ELF-1 (cell line): ENCODE measurements at regions not wholly inside any gene's neighbourhood (a gene's known extent, or its start where the extent isn't known, plus 50 kb on each side); places are given as distances from the start of the nearest gene placed in this dataset.

Experiments
- DNase-seq: peaks from one replicate; pipeline ENCODE4 v3.0.0-alpha.2; 2016; ENCODE audit warnings: low read depth, low spot score

- DNase-seq, result no peak
Observed at GRCh38 chr5:155193483-155194107, 180.0 kb downstream of the KIF4B start.

- DNase-seq, result no peak
Observed at GRCh38 chr5:155200608-155201007, 187.1 kb downstream of the KIF4B start.

- no peak for DNase-seq
Observed at GRCh38 chr5:155211764-155212163, 198.2 kb downstream of the KIF4B start.

GRCh38 chr5:155222393-155222792 lies 208.8 kb downstream of the KIF4B start:
- DNase-seq, result no peak

- DNase-seq, result no peak
Observed at GRCh38 chr5:155229135-155229534, 215.6 kb downstream of the KIF4B start.

GRCh38 chr5:155239803-155240202 lies 226.2 kb downstream of the KIF4B start:
- DNase-seq, result no peak

- no peak for DNase-seq
Observed at GRCh38 chr5:155250596-155250995, 237.0 kb downstream of the KIF4B start.

GRCh38 chr5:155252025-155252424 lies 238.5 kb downstream of the KIF4B start:
- no peak for DNase-seq

- no peak for DNase-seq
Observed at GRCh38 chr5:155252717-155253116, 239.2 kb downstream of the KIF4B start.

GRCh38 chr5:155254399-155254798 lies 240.8 kb downstream of the KIF4B start:
- DNase-seq, result no peak

- DNase-seq, result no peak
Observed at GRCh38 chr5:155258161-155258560, 244.6 kb downstream of the KIF4B start.

- no peak for DNase-seq
Observed at GRCh38 chr5:155259648-155260047, 246.1 kb downstream of the KIF4B start.

- DNase-seq, result peak; percentile 54
Observed at GRCh38 chr5:155260798-155261197, 247.2 kb downstream of the KIF4B start.

- no peak for DNase-seq
Observed at GRCh38 chr5:155263381-155263780, 249.8 kb downstream of the KIF4B start.

- DNase-seq, result no peak
Observed at GRCh38 chr5:155264809-155265208, 251.3 kb downstream of the KIF4B start.

- DNase-seq, result no peak
Observed at GRCh38 chr5:155268770-155269425, 255.3 kb downstream of the KIF4B start.

- no peak for DNase-seq
Observed at GRCh38 chr5:155270725-155271124, 257.2 kb downstream of the KIF4B start.

- DNase-seq, result peak; percentile 74
Observed at GRCh38 chr5:155274484-155274883, 260.9 kb downstream of the KIF4B start.

GRCh38 chr5:155275222-155275621 lies 261.7 kb downstream of the KIF4B start:
- peak; percentile 16 for DNase-seq

- no peak for DNase-seq
Observed at GRCh38 chr5:155276231-155276630, 262.7 kb downstream of the KIF4B start.

- DNase-seq, result no peak
Observed at GRCh38 chr5:155278532-155278931, 265.0 kb downstream of the KIF4B start.

- DNase-seq, result no peak
Observed at GRCh38 chr5:155282503-155283107, 269.1 kb downstream of the KIF4B start.

GRCh38 chr5:155285706-155286105 lies 272.2 kb downstream of the KIF4B start:
- no peak for DNase-seq
